Right ventricle myocardium superior (tissue), 1 donor: ENCODE measurements at regions not wholly inside any gene's neighbourhood (a gene's known extent, or its start where the extent isn't known, plus 50 kb on each side); places are given as distances from the start of the nearest gene placed in this dataset.
A peak's percentile ranks its signal among the peaks of the same experiment; 100 is the strongest.

ENCODE experiments used
- ATAC-seq: fragments of 200-7000 bp; cut with Tn5 transposase; one replicate; pipeline ENCODE4 v1.9.1; 2020; ENCODE audit warnings: mild to moderate bottlenecking; ENCODE audit not compliant: poor library complexity
- DNase-seq: peaks from one replicate; pipeline ENCODE4 v3.0.0-alpha.2; 2020
- intact Hi-C: fragments of 100-400 bp; cut with DNase I; formaldehyde crosslinking; loops from one replicate; pipeline ENCODE4 v1.11.2; 2022
- donor health status: DM: no; HTN: yes; CAD: no; lungs with severe emphysema.

GRCh38 chr4:145307120-145307519, 126.7 kb upstream of the OTUD4 start:
- ATAC-seq, result no peak
- intact Hi-C loops, result no loop called here
- no peak for DNase-seq

DNA sequence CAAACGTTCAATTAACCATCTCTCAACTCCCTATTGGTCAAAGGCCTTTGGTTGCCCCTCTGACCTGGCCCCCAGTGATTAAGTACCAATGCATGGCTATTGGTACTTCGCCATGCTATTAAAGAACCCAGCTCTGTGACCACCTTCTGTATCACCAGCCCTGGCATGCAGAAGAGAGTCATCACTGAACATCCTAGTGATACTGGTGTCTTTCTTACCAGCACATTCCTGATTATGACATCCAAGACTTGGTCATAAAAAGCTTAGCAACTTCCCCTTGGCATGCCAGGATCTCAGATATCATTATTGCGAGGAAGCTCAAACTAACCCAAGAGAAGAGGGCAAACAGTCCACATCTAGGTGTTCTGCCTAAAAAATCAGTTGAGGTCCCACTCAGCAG, 122.3 kb upstream of the OTUD4 start:
- intact Hi-C loops, result no loop called here
- ATAC-seq (no peak), DNase-seq (no peak)

GRCh38 chr4:145301386-145302080, 121.1 kb upstream of the OTUD4 start:
- ATAC-seq (no peak), DNase-seq (no peak)
- intact Hi-C loops, result no loop called here

DNA sequence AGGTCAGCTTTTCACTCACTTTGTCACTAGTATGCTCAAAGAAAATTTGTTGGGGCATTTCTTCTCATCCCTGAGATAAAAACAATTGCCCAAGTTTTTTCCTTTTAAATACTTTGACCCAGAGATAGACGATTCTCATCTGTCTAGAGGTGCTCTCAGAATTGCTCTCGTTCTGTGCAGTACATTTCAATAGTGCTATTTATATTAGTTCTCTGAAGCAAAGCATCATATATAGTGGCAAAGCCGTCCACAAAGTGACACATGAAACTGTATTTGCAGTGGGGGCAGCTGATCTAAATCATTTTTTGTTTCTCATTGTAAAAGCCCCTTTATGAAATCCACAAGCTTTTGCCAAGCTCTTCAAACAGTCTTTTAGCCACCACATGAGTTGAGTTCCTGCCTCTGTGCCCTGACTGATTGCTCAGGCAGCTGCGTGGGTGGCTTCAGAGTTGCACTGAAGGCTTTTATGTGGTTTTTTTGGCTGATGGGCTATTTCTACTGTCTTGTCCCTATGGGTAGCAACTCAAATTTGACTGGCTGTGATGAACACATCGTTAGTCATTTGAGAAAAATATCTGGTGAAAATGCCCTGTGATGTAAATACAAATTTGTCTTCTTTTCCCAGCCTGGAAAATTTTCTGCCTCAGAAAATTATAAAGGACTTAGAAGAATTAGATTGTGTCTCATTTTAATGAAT, 119.1 kb upstream of the OTUD4 start:
- DNase-seq (no peak), ATAC-seq (no peak)
- intact Hi-C loops, result no loop called here

DNA sequence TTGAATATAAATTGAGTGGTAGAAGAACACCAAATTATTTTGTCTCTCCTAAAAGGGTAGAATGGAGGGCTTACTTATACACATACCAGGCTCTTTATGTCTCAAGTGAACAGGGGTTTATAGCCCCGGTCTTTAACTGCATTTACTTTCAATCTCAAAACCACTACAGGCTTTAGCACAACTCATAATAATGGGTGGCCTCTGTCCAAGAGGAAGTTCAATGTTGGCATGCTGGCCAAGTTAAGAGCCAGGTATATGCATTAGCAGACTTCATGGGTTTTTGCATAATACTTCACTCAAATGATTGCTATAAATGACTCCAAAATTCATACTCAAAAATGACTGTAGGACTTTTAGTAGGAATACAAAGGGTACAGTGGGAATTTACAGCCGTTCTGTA, 118.5 kb upstream of the OTUD4 start:
- intact Hi-C loops, result no loop called here
- DNase-seq (no peak), ATAC-seq (no peak)

- ATAC-seq, result no peak
- no peak for DNase-seq
- intact Hi-C loops, result no loop called here
Measured at GRCh38 chr4:145297556-145297955, 117.2 kb upstream of the OTUD4 start.

DNA sequence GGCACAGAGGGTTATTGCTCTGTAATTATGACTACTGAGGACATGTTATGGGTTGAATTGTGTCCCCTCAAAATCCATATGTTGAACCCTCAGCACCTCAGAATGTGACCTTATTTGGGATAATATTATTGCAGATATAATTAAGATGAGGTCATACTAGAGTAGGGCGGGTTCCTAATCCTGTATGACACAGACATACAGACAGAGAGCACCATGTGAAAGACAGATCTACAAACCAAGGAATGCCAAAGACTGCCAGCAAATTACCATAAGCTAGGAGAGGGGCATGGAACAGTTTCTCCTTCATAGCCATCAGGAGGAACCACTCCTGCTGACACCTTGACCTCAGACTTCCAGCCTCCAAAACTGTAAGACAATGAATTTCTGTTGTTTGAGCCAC, 115.2 kb upstream of the OTUD4 start:
- intact Hi-C loops, result no loop called here
- DNase-seq (no peak), ATAC-seq (no peak)

GRCh38 chr4:145295122-145295521, 114.7 kb upstream of the OTUD4 start:
- ATAC-seq, result no peak
- DNase-seq, result no peak
- intact Hi-C loops, result no loop called here

GRCh38 chr4:145293658-145294057, 113.3 kb upstream of the OTUD4 start:
- DNase-seq, result no peak
- intact Hi-C loops, result no loop called here
- ATAC-seq, result no peak

- intact Hi-C loops, result no loop called here
- DNase-seq (no peak), ATAC-seq (no peak)
Measured at GRCh38 chr4:145290955-145291354, 110.6 kb upstream of the OTUD4 start.

DNA sequence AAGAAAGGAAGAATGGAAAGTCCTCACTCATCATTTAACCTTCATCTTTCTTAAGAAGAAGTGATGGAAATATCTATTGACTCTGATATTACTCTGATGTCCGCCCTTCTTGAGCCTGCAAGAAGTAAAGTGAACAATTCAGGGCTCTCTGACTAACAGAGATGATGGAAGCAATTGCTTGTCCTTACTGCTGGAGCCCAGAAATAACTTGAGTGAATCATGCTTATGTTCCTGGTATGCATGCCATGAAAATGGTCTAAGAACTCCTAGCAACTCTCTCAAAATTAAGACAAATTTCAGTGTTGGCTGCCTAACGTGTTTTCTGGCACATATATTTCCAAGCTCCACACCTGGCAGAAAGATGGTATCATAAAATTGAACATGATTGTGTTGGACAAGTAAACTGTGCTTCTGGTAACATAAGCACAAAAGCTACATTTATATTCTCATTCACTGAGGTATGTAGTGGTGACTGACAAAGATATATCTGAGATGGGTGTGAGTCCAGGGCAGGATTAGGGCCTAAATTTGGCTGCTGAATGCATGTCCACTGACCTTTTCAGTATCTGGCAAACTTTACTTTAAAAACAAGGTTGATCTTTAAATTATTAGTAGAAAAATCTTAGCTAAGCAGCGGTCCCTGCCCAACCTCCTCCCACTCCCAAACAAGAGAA, 109.2 kb upstream of the OTUD4 start:
- ATAC-seq (no peak), DNase-seq (no peak)
- intact Hi-C loops, result no loop called here

DNA sequence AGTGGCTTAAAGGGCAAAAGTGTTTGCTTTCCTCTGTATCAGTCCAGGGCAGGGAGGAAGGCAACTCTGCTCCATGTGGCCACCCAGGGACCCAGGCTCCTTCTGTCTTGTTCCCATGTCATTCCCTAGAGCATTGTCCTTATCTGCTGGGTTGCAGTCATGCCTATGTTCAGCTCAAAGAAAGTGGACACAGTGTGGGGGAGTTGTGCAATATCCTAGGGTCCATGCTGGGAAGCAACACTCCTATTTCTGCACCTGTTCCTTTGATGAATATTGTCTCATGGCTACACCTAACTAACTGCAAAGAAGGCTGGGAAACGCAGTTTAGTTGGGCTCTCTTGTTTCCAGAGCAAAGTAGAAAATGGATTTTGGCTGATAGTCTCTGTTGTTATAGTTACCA, 107.0 kb upstream of the OTUD4 start:
- intact Hi-C loops, result no loop called here
- DNase-seq, result no peak
- no peak for ATAC-seq

DNA sequence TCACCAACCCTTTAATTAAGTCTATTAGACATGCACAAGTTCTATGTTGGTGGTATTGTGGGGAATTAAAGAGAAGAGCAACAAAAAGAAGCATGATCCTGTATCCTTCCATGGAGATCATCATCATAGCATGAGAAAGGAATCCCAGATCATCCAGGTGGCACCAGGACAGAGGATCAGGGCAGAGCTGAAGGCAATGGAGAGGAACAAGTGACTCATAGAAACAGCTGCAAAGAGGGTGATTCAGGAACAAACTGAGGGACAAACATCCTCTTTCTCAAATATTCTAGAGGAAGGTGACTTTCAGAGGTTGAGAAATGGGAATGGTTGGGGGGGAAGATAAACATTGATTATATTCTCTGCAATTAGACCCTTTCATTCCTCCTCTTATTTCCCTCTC, 105.5 kb upstream of the OTUD4 start:
- DNase-seq (no peak), ATAC-seq (no peak)
- intact Hi-C loops, result no loop called here

DNA sequence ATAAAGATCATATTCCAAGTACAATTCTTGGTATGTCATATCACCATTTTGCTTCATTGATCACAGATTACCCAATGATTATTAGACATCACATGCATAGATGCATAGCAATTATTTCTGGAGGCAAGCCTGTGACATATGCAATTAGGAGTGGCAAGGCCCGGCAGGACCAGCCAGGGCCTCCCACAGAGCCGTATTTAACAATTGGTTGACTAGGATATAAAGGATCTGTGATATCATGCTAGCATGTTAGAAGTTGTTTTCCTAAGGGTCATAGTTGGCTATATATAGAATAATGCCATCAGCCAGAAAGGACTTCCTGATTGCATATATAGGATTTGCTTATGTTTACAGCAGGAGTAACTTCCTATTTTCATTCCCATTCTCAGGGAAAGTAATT, 103.5 kb upstream of the OTUD4 start:
- DNase-seq (no peak), ATAC-seq (no peak)
- intact Hi-C loops, result no loop called here

DNA sequence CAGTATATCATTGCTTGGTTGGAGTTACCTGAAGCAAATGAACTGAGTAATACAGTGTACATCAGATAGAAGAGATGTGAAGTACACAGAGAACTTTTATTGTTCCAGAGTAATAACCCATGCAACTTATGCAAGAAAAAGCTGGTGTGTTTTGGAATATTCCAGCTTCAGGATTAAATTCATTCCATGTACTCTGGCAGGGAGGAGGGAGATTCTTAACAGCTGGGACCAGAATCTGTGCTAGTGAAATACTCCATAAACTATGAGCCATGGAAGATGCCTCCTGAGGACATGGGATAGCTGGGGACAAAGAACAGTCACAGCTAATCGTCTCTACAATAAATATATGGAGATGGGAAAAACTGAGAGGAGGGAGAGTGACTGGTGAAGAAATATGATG, 101.6 kb upstream of the OTUD4 start:
- DNase-seq, result no peak
- ATAC-seq, result no peak
- intact Hi-C loops, result no loop called here

GRCh38 chr4:145281224-145281623, 100.8 kb upstream of the OTUD4 start:
- intact Hi-C loops, result no loop called here
- DNase-seq, result no peak
- ATAC-seq, result no peak

DNA sequence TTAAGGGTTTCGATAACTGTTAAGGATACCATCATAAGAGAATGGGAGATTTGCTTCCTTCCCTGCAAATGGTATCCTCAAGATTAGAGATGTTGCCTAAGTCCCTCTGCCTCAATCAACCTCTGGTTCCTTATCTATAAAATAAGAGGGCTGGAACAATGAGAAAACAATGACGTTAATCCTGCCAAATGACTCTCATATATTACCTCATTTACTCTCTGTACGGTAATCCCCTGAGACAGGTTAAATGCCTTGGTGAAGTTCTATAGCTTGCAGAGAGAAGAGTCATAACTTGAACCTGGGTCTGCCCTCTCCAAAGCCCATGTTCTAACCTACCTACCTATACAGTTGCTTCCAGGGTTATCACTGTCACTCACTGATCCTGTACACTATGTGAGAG, 100.2 kb upstream of the OTUD4 start:
- intact Hi-C loops, result no loop called here
- ATAC-seq, result no peak
- DNase-seq, result no peak

DNA sequence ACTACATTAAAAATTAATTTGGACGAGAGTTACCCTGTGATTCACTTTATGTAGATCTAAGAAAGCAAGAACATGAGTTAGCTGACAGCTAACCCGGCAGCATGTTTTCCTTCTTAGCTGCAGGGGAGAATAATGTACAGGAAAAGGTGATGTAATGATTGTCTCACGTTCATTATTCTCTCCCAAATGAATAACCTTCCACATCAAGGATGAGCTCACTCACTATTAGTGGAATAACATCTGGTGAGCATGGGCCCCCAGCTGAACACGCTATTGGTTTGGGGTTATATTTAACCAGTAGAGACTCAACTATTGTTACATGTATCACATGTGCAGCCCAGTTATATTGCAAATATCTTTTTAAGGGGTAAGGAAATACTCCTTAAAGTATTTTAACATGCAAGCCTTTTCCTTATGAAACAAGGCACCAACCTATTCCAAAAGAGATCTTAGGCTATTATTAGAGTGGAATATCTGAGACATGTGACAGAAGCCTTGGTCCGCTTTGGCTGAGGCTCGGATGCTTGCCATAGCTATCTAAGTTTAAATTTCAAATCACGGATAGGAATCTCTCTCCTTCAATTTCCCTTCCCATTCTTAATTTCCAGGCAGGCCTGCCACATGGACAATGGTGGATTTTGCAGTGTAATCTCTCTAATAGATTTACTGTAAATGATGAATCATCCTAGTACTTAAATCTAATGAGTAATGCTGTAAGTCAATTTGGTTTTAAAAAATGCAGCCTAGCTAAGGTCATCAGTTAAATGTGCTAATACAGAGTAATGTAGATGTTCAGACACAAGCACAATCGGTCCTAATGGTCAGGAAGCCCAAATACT, 99.0 kb upstream of the OTUD4 start:
- DNase-seq (no peak), ATAC-seq (peak; percentile 77)
- intact Hi-C loops, result no loop called here

GRCh38 chr4:145278341-145279121, 98.1 kb upstream of the OTUD4 start:
- ATAC-seq, result peak; percentile 21

More at GRCh38 chr4:145278341-145279121, 98.1 kb upstream of the OTUD4 start:
- intact Hi-C loops, result no loop called here
- DNase-seq, result no peak
